Heart right ventricle (tissue), 16 donors: ENCODE measurements at regions not wholly inside any gene's neighbourhood (a gene's known extent, or its start where the extent isn't known, plus 50 kb on each side); places are given as distances from the start of the nearest gene placed in this dataset.

Experiments used
- ATAC-seq, 8 donors: fragments of 200-7000 bp; cut with Tn5 transposase; one replicate each; pipeline ENCODE4 v1.9.1; 2020; ENCODE audit warnings: mild to moderate bottlenecking in 8 of 8, moderate library complexity in 8 of 8, moderate number of reproducible peaks in 1 of 8
- DNase-seq, 2 donors: peaks; one replicate each; pipeline ENCODE4 v3.0.0-alpha.2; 2020
- H3K27ac ChIP-seq, 10 donors: fragments of 200-600 bp; sonication (generic) in 2 of 10; one replicate each; pipeline versions ENCODE4 v1.5.0 to v1.8.0; 2020 to 2022; ENCODE audit warnings: mild to moderate bottlenecking in 3 of 10
- H3K27me3 ChIP-seq, 7 donors: fragments of 200-600 bp; one replicate each; pipeline ENCODE4 v1.8.0; 2021 to 2022; ENCODE audit warnings: mild to moderate bottlenecking in 2 of 7
- H3K36me3 ChIP-seq, 9 donors: fragments of 200-600 bp; sonication (generic) in 1 of 9; one replicate each; pipeline versions ENCODE4 v1.5.0 to v1.8.0; 2020 to 2022; ENCODE audit warnings: mild to moderate bottlenecking in 2 of 9
- H3K4me1 ChIP-seq, 9 donors: fragments of 200-600 bp; sonication (generic) in 1 of 9; one replicate each; pipeline versions ENCODE4 v1.5.0 to v1.8.0; 2020 to 2022; ENCODE audit warnings: mild to moderate bottlenecking in 4 of 9
- H3K4me3 ChIP-seq, 10 donors: fragments of 200-600 bp; sonication (generic) in 2 of 10; one replicate each; pipeline versions ENCODE4 v1.5.0 to v1.8.0; 2020 to 2022; ENCODE audit warnings: mild to moderate bottlenecking in 7 of 10, moderate library complexity in 2 of 10
- H3K9me3 ChIP-seq, 11 donors: fragments of 200-600 bp in 10 of 11; sonication (generic) in 2 of 11; one replicate each; pipeline versions ENCODE4 v1.5.0 to v1.8.0; 2013 to 2022; ENCODE audit warnings: mild to moderate bottlenecking in 2 of 11, control low read depth in 1 of 11, moderate library complexity in 1 of 11
- WGBS, 2 donors: extraction: QIAGEN DNeasy Blood & Tissue Kit; methylation state at CpG; one replicate each; pipeline ENCODE4 v1.1.7; 2013; ENCODE audit warnings: inconsistent platforms in 1 of 2; 5-methylcytosine and 5-hydroxymethylcytosine counted together
- intact Hi-C, 10 donors: fragments of 100-400 bp; cut with DNase I; formaldehyde crosslinking; loops; one replicate each; pipeline versions ENCODE4 v1.11.1 to v1.14.2; 2022
- TF ChIP-seq, protein P1 (sequence below), 9 donors: fragments of 200-600 bp; sonication (generic) in 2 of 9; IDR thresholded peaks; one replicate each; pipeline versions ENCODE4 v1.5.0 to v1.8.0; 2021 to 2022; ENCODE audit warnings: antibody characterized with exemption in 9 of 9, mild to moderate bottlenecking in 5 of 9, moderate library complexity in 1 of 9
- donor health status: Arrhythmogenic right ventricular cardiomyopathy.
- donor health status: ischemic (EF 13 %, LVEDD 7.1; RV severe dilation, severe dysfunction).
- donor health status: healthy with polysubstance abuse.
- donor health status: DM: no; HTN: yes; CAD: no.
- donor health status: DM: no; HTN: no; CAD: no.
- donor health status: ischemic (EF 25% LVEDD 6.9; RV normal size, moderate dysfunction).
- donor health status: ischemic (EF 25% LVEDD 5.7; RV mildly dilated, moderate dysfunction).
- donor health status: healthy.
- donor health status: DM: yes; HTN: yes; CAD: no.
- donor health status: Ischemic cardiomyopathy.
- donor health status: ischemic (EF 35%, LVEDD 5.7; RV mildly dilated, moderate dysfunction).
- donor health status: nonischemic (EF 11% LVEDD 7.7; RV severe dilation, severe dysfunction).
- donor health status: DM: yes; HTN: yes; CAD: no.
- donor health status: PGD.
- donor health status: ischemic (EF 29% LVEDD 5.4; RV normal size, mild dysfunction).
- donor health status: nonischemic (EF 23%, LVEDD 6.1; RV moderate dilation, normal function).

DNA sequence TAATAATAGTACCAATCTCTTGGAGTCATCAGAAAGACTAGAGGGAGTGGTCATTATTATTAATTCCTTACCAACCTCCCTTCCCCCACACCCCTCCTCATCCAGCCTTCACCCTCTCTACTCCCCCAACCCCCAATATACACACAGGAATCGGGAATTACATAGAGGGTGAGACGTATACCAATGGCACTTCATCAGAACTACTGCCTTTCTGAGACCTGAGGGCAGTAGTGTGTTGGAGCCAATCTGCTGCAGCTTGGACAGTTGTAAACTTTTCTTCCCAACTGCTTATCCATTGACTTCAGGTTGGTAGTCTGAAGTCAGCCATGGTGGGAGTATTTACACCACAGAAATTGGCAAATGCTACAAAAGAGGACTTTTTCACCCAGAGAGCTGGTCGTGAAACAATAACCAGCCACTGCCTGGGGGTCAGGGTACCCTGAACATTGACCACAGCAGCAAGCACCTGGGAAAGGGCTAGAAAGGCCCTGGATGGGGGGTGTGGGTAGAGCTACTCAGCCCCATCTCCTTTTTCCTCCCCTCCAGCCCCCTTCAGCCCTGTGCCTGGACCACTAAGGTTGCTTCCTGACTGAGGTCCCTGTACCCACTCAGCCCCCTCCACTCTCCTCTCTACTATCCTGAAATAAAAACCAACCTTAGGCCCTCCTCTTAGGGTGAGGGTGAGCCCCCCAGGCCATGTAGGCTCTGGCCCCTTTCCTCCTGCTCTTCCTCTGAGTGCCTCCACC, 161.5 kb downstream of the MRPL14 start:
- WGBS, 2 donors = 90 to 96% methylated on average over 3 of the region's 3 CpGs
- TF ChIP-seq, protein P1, sequence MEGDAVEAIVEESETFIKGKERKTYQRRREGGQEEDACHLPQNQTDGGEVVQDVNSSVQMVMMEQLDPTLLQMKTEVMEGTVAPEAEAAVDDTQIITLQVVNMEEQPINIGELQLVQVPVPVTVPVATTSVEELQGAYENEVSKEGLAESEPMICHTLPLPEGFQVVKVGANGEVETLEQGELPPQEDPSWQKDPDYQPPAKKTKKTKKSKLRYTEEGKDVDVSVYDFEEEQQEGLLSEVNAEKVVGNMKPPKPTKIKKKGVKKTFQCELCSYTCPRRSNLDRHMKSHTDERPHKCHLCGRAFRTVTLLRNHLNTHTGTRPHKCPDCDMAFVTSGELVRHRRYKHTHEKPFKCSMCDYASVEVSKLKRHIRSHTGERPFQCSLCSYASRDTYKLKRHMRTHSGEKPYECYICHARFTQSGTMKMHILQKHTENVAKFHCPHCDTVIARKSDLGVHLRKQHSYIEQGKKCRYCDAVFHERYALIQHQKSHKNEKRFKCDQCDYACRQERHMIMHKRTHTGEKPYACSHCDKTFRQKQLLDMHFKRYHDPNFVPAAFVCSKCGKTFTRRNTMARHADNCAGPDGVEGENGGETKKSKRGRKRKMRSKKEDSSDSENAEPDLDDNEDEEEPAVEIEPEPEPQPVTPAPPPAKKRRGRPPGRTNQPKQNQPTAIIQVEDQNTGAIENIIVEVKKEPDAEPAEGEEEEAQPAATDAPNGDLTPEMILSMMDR (IDR thresholded peaks at IDR 0.05) = no peak
- H3K4me1 ChIP-seq = peaks cover 0 to 4% (median 0%) of the 10 kb centered on the region in 9 donors
- H3K27ac ChIP-seq = no peak overlapping the region
- intact Hi-C loops = no loop called here
- H3K9me3 ChIP-seq = no peaks in the 10 kb centered on the region
- no peak for DNase-seq
- ATAC-seq = peak in 1 of 8 donors; percentile 30
- H3K27me3 ChIP-seq = no peaks in the 10 kb centered on the region
- H3K4me3 ChIP-seq = no peak overlapping the region
- no peaks in the 10 kb centered on the region for H3K36me3 ChIP-seq

DNA sequence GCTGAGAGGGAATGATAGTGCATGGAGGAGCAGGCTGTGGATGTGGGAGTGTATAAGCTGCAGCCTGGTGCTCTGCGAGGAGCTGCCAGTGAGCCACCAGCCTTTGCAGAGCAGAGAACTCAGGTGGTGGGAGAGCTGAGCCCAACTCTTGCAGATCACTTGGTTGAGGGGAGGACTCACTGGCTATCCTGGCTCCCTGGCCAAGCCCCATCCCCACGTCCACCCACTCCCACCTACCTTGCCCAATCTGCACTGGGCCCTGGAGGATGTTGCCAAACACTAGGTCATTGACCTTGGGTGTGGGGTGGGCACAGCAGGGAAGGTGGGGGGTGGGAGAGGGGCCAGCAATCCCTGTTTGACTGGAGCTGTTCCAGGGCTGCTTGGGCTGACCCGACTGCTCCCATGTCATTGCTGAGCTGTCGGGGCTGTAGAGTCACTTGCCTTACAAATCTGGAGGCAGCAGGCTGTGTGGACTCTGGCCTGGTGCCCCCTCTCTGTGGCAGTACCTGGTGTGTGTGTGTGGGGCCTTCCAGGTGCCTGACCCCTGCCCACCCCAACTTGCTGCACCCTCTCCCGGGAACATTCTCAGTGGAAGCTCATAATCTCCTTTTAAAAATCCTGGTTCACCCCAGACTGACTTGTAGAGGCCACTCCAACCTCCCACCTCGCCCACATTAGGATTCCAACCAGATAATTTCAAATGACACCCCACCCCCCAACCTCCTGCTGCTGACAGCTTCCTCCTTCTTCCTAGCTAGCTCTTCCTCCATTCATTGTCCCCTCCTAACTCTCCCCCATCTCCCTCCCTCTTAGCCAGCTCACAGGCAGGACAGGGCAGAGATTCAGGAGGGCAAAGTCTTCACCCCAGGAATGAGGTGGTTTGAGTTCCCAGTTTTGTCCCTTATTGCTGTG, 162.3 kb downstream of the MRPL14 start:
- TF ChIP-seq, protein P1 (IDR thresholded peaks at IDR 0.05) = no peak
- no peaks in the 10 kb centered on the region for H3K36me3 ChIP-seq
- H3K4me1 ChIP-seq = no peaks in the 10 kb centered on the region
- H3K27ac ChIP-seq = no peak overlapping the region
- H3K9me3 ChIP-seq = no peaks in the 10 kb centered on the region
- intact Hi-C loops = no loop called here
- WGBS, 2 donors = 62 to 69% methylated on average over 6 of the region's 6 CpGs
- H3K4me3 ChIP-seq = no peak overlapping the region
- ATAC-seq (peak in 1 of 8 donors; percentile 52), DNase-seq (no peak)
- no peaks in the 10 kb centered on the region for H3K27me3 ChIP-seq

DNA sequence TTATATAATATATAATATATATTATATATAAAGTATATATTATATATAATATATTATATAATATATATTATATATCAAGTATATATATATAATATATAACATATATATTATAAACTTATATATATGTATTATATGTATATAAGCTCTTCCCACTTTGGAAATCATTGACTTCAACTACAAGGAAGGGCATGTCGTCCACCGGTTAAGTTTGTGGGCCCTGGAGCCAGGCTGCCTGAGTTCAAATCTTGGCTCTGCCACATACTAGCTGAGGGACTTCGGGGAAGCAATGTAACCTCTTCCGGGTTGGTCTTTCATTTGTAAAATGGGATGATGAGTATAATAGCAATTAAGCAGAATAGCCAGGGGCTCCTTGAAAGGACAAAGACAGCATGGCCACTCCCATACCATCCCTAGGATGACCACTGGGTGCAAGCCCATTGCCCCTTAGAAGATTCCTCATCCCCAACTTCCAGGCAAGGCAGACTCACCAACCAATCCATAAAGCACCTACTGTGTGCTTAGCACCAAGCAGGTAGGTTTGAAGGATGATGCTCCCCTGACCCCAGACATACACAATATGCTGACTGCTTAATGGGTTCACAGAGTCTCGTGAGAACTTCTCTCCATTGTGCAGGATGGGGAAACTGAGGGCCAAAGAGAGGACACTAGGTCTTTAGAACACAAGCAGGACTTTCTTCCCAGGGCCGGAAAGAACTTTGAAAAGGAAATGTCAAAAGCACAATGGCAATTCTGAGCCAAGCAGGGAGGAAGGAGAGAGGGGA, 163.2 kb downstream of the MRPL14 start:
- WGBS, 2 donors = 82 to 83% methylated on average over 6 of the region's 6 CpGs
- Histone ChIP-seq H3K9me3 (no peaks in the 10 kb centered on the region), H3K27me3 (no peaks in the 10 kb centered on the region), H3K36me3 (no peaks in the 10 kb centered on the region), H3K27ac (no peak overlapping the region), H3K4me3 (no peak overlapping the region), H3K4me1 (no peaks in the 10 kb centered on the region)
- intact Hi-C loops = no loop called here
- ATAC-seq = no peak
- no peak for DNase-seq
- TF ChIP-seq, protein P1 (IDR thresholded peaks at IDR 0.05) = no peak

DNA sequence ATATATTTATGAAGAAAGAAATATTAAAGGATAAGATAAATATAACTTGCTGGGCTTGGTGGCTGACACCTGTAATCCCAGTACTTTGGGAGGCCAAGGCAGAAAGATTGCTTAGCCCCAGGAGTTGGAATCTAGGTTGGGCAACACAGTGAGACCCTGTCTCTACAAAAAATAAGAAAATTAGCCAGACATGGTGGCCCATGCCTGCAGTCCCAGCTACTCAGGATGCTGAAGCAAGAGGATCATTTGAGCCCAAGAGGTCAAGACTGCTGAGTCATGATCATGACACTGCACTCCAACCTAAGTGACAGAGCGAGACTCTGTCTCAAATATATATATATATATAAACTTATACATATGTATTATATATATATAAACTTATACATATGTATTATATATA, 164.0 kb downstream of the MRPL14 start:
- no peak for DNase-seq
- ATAC-seq = no peak
- Histone ChIP-seq H3K36me3 (no peaks in the 10 kb centered on the region), H3K27ac (no peak overlapping the region), H3K27me3 (peaks cover 0 to under 1% (median 0%) of the 10 kb centered on the region in 7 donors), H3K4me3 (no peak overlapping the region), H3K4me1 (no peaks in the 10 kb centered on the region), H3K9me3 (no peaks in the 10 kb centered on the region)
- WGBS, 2 donors = 94 to 97% methylated on average over 1 of the region's 1 CpG
- TF ChIP-seq, protein P1 (IDR thresholded peaks at IDR 0.05) = no peak
- intact Hi-C loops = no loop called here
